ENCODE measurements at regions not wholly inside any gene's neighbourhood (a gene's known extent, or its start where the extent isn't known, plus 50 kb on each side); places are given as distances from the start of the nearest gene placed in this dataset.

GRCh38 chr17:77738751-77739531 is 219.6 kb upstream of the TNRC6C start:
- Mint-ChIP-seq H3K4me1 (ENCODE audit: unreplicated experiment) (no peaks in the 10 kb centered on the region), H3K9me3 (ENCODE audit: unreplicated experiment) (no peaks in the 10 kb centered on the region), H3K36me3 (ENCODE audit: low read depth, unreplicated experiment) (no peaks in the 10 kb centered on the region), H3K27ac (ENCODE audit: unreplicated experiment) (no peak overlapping the region), H3K4me3 (ENCODE audit: unreplicated experiment) (no peak overlapping the region), H3K27me3 (ENCODE audit: unreplicated experiment) (no peaks in the 10 kb centered on the region)
- DNase-seq (ENCODE audit: low spot score) = no peak
- no peak for TF ChIP-seq CTCF (IDR thresholded peaks at IDR 0.05; ENCODE audit: unreplicated experiment)

- DNase-seq (ENCODE audit: low spot score) = no peak
- no peaks in the 10 kb centered on the region for H3K4me1 Mint-ChIP-seq (ENCODE audit: unreplicated experiment)
- peaks cover 2% of the 10 kb centered on the region for H3K27me3 Mint-ChIP-seq (ENCODE audit: unreplicated experiment)
- H3K4me3 Mint-ChIP-seq (ENCODE audit: unreplicated experiment) = no peak overlapping the region
- no peaks in the 10 kb centered on the region for H3K9me3 Mint-ChIP-seq (ENCODE audit: unreplicated experiment)
- no peak for TF ChIP-seq CTCF (IDR thresholded peaks at IDR 0.05; ENCODE audit: unreplicated experiment)
- no peaks in the 10 kb centered on the region for H3K36me3 Mint-ChIP-seq (ENCODE audit: low read depth, unreplicated experiment)
- H3K27ac Mint-ChIP-seq (ENCODE audit: unreplicated experiment) = no peak overlapping the region
Observed at GRCh38 chr17:77740481-77740880, 218.0 kb upstream of the TNRC6C start.

GRCh38 chr17:77741109-77741508 is 217.4 kb upstream of the TNRC6C start:
- DNase-seq (ENCODE audit: low spot score) = no peak

GRCh38 chr17:77742579-77742978 is 215.9 kb upstream of the TNRC6C start:
- DNase-seq (ENCODE audit: low spot score) = no peak
- no peak overlapping the region for H3K4me3 Mint-ChIP-seq (ENCODE audit: unreplicated experiment)
- no peak overlapping the region for H3K27ac Mint-ChIP-seq (ENCODE audit: unreplicated experiment)
- H3K36me3 Mint-ChIP-seq (ENCODE audit: low read depth, unreplicated experiment) = no peaks in the 10 kb centered on the region
- no peak for TF ChIP-seq CTCF (IDR thresholded peaks at IDR 0.05; ENCODE audit: unreplicated experiment)
- H3K4me1 Mint-ChIP-seq (ENCODE audit: unreplicated experiment) = no peaks in the 10 kb centered on the region
- H3K9me3 Mint-ChIP-seq (ENCODE audit: unreplicated experiment) = no peaks in the 10 kb centered on the region
- peaks cover 2% of the 10 kb centered on the region for H3K27me3 Mint-ChIP-seq (ENCODE audit: unreplicated experiment)

More at GRCh38 chr17:77741109-77741508, 217.4 kb upstream of the TNRC6C start:
- Mint-ChIP-seq H3K4me1 (ENCODE audit: unreplicated experiment) (no peaks in the 10 kb centered on the region), H3K4me3 (ENCODE audit: unreplicated experiment) (no peak overlapping the region), H3K9me3 (ENCODE audit: unreplicated experiment) (no peaks in the 10 kb centered on the region), H3K27ac (ENCODE audit: unreplicated experiment) (no peak overlapping the region), H3K36me3 (ENCODE audit: low read depth, unreplicated experiment) (no peaks in the 10 kb centered on the region), H3K27me3 (ENCODE audit: unreplicated experiment) (peaks cover 2% of the 10 kb centered on the region)
- peak; percentile 67 for TF ChIP-seq CTCF (IDR thresholded peaks at IDR 0.05; ENCODE audit: unreplicated experiment)
